ENCODE measurements at regions not wholly inside any gene's neighbourhood (a gene's known extent, or its start where the extent isn't known, plus 50 kb on each side); places are given as distances from the start of the nearest gene placed in this dataset.

- TF ChIP-seq CTCF (IDR thresholded peaks at IDR 0.05; ENCODE audit: poor library complexity, severe bottlenecking) (no peak), REST (IDR thresholded peaks at IDR 0.05; ENCODE audit: borderline replicate concordance) (no peak), EZH2 (IDR thresholded peaks at IDR 0.05; ENCODE audit: borderline replicate concordance, insufficient read depth, low read length, poor library complexity, severe bottlenecking) (no peak), EP300 (conservative IDR thresholded peaks at IDR 0.05; ENCODE audit: poor library complexity, severe bottlenecking) (no peak)
Measured at GRCh38 chr1:80143361-80143760, 1136.8 kb upstream of the ADGRL4 start.

Data from neural cell (in vitro differentiated cells).